ENCODE measurements at regions not wholly inside any gene's neighbourhood (a gene's known extent, or its start where the extent isn't known, plus 50 kb on each side); places are given as distances from the start of the nearest gene placed in this dataset.
A peak's percentile ranks its signal among the peaks of the same experiment; 100 is the strongest.
"Not testable (repeated sequence)": the region's sequence is repeated elsewhere in the genome, so short reads cannot be mapped to it uniquely, and the experiment has no call there.

DNA sequence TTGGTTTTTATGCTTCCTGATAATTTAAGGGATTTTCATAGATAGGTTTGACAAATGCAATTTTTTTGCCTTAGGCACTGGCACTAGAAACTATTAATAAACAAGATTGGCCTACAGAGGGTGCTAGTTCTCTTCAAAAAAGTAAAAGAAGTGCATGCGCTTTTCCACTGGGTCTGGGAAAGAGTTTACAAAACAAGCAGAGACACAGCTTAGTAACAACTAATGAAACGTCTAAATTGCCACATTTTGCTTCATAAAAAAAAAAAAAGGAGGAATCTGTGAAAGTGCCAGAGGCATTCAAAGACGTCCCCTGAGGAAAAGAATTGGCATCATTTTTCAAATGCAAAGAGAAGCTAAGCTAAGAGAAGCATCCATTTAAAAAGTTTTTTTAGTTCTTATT, 58.3 kb upstream of the EEA1 start:
- peak; percentile 57 for DNase-seq

GRCh38 chr12:92987846-92988621, 58.9 kb upstream of the EEA1 start:
- DNase-seq, result no peak

DNA sequence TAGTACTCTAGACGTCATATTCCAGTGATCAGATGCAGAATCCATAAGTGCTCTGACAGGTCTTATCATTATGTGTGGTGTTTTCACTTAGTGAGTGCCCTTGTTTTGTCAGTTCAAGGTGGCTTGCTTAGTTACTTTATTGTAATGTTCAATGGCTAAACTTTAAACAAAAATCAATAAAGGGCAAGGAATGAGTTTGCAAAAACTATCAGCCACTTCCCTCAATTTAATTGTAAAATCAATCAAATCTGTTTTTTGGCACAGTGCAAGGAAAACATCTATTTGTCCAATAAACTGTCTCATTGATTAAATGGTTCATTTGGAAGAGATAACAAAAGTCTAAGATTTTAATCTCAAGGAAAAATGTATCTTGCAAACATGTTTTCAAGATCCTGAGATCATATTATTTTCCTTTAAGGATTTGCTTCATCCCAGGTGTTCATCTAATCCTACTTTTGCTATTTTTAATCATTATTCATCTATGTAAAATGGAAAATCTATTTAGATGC, 59.6 kb upstream of the EEA1 start:
- DNase-seq, result no peak

- no peak for DNase-seq
Observed at GRCh38 chr12:92989715-92990484, 60.8 kb upstream of the EEA1 start.

GRCh38 chr12:92991134-92991533, 62.0 kb upstream of the EEA1 start:
- no peak for DNase-seq

DNA sequence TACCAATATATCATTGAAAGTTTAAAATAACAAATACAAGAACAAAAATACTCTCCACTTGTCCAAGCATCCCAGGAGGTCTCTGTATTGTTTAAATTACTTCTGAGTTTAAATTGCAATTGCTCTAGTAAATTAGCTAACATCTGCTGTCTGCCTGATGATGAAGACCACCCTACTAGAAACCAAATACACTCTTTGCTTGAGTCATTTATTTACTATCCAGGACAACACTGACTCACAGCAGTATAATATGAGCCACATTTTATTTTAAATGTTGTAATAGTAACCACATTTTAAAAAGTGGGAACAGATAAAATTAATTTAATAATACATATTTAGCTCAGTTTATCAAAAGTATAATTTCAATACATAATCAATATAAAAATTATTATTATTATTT, 62.9 kb upstream of the EEA1 start:
- no peak for DNase-seq

- DNase-seq, result no peak
Observed at GRCh38 chr12:92993259-92993658, 64.2 kb upstream of the EEA1 start.

- no peak for DNase-seq
Observed at GRCh38 chr12:92995258-92995903, 66.3 kb upstream of the EEA1 start.

DNA sequence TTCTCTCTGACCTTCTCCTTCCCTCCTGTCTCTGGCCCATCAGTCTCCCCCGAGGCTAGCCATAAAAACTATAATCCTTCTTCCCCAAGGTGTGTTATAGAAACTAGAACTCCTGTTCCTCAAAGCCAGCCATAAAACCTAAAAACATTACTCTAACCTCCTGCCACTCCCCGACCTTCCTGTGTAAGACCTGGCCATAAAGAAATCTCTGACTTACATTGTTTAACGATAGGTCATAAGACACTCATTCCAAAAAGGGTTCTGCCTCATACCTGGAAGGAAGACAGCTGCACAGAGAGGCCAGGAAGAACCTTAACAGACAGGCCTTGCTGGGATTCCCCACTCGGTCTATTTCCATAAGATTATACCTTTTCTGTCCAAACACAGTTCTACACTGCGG, 70.9 kb upstream of the EEA1 start:
- no peak for DNase-seq

DNA sequence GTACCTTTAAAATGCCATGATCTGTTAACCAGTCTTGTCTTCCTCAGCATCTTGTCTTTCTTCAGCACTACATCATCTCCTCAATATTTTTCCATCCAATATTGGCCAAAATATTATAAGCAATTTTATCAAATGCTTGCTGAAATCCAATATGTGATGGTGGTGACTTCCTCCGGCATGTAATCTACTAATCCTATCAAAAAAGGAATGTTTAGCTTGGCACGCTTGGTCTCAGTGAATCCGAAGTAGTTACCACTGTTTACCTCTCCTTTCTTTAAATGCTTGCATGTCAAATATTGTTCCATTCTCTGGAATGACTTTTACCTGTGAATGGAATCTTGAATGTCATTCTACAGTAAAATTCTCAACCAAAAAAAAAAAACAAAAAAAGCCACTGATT, 72.3 kb upstream of the EEA1 start:
- no peak for DNase-seq

DNA sequence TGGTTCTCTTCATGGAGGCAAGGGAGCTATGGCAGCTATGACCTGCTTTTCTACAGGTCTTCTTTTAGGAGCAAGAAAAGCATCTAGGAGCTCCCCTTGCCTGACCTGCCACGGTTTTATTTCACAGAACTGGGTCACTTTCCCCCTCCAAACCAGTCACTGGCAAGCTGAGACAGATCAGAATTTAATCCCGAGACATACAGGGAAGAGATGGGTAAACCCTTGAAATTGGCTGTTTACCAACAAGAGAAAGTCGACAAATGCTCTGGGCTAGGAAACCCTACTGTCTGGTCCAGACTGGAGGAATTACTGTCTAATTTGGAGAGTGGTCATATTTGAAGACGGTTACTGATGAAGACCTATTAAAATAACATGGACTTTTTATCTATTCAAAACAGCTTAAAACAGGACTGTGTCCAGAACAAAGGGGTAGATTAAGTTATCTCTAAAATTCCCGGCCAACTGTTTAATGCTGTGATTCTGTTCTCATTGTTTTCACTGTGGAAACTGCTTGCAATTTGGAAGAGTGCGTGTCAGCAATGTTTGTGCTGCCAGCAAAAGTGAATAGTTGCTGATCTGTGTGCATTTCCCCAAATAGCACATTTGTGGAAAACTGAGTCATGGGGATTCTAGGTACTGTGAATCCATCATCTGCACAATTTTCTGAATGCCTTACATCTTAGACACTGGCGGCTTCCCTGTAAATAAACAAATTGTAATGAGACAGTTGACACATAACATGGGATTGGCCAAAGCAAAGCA, 73.4 kb upstream of the EEA1 start:
- DNase-seq, result no peak

- no peak for DNase-seq
Observed at GRCh38 chr12:93003531-93004239, 74.6 kb upstream of the EEA1 start.

DNA sequence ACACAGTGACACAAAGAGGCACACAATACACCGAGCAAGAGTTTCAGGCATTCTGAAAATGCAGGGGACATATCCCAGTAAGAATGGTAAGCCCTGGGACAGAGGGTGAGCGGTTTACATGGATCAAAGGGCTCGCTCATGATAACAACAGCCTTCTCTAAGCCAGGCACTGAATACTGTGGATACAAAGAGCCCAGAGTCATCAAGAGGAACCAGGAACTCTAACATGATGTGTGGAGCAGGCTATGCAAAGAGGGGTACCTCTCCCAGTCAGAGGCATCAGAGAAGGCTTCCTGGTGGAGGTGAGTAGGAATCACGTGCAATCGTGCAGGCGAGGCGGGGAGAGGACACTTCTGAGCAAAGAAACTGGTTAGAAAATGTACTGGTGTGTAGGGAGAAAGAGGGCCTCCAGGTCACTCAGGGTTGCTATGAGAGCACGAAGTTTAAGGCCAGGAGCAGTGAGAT, 76.9 kb upstream of the EEA1 start:
- DNase-seq, result no peak

DNA sequence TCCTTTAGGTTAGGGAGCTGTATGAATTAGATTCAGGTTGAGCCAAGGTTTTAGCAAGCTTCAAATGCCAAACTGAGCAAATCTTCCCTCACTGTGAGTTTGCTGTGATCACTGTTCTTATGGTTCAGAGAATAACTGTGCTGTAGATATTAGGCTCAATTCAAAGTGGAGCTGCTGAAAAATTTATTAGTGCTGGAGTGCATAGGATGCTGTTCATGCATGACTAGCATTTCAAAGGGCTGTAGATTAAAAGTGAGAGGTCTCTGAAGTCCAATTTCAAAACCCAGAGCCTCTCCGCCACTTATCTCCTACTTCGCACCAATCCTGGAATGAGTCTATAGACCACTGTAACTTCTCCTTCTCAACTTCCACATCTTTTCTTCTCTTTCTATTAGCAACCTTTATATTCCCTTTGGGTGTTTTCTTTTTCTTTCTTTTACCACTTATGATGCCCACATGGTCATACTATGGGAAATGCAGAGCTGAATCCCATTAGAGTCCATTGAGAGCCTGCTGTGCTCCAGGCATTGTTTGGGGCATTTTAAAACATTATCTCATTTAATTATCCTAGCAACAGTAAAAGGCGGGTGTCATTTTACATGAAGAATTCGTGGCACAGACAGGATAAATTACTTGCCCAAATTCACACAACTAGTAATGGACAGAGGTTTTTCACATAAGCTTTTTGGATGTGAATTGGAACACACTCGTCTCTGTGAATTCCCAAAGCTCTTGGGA, 77.5 kb upstream of the EEA1 start:
- DNase-seq, result no peak

- no peak for DNase-seq
Observed at GRCh38 chr12:93007544-93007943, 78.4 kb upstream of the EEA1 start.

- DNase-seq, result no peak
Observed at GRCh38 chr12:93008044-93008778, 79.1 kb upstream of the EEA1 start.

- DNase-seq, result not testable (repeated sequence)
Observed at GRCh38 chr12:93008880-93009279, 79.8 kb upstream of the EEA1 start.

DNA sequence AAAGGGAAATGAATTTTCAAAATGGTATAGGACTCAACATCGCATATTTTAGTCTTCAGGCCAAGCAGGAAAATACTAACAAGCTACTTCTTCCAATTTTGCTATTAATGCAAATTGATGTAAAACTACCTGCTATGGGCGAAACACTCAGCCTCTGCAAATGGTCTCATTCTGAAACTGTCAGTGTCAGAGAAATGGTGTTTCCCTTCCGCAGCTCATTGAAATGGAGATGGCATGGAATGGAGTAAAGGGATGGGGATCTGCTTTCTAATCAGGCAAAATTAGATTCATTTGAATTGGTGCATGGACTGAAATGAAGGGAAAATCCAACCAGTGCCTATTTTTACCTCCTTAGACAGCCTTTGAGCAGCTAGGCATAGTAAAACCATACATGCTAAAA, 80.4 kb upstream of the EEA1 start:
- no peak for DNase-seq

DNA sequence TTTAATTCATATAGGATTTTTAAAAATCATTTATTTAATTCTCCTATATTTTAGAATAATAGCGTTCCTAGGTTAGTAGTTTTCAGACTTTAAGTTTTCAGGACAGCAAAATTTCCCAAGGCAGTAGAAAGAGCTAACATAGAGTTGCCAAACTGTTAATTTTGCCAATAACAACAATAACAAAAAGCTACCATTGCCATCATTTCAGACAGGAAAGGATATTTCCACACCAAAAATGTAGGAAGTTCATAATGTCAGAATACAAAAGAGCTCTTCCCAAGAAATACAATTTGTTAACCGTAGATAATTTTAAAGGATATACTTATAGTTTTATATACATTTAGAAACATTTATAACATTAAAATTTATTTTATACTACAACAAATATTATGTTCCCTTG, 81.4 kb upstream of the EEA1 start:
- no peak for DNase-seq

GRCh38 chr12:93011100-93011499, 82.0 kb upstream of the EEA1 start:
- no peak for DNase-seq

Data from DMS153 (cell line).